Stomach (tissue), 4 donors: ENCODE measurements at regions not wholly inside any gene's neighbourhood (a gene's known extent, or its start where the extent isn't known, plus 50 kb on each side); places are given as distances from the start of the nearest gene placed in this dataset.

Source experiments
- EP300 ChIP-seq: sonication (generic); formaldehyde crosslinking; IDR thresholded peaks from one replicate; pipeline ENCODE4 v1.6.1; 2017; ENCODE audit warnings: antibody characterized with exemption
- POLR2A ChIP-seq, 4 donors: fragments of 450-650 bp; IDR thresholded peaks; one replicate each; pipeline ENCODE4 v1.6.1; 2016; ENCODE audit warnings: antibody characterized with exemption in 4 of 4, control low read depth in 2 of 4, mild to moderate bottlenecking in 1 of 4, moderate library complexity in 1 of 4
- TF ChIP-seq, protein P1 (sequence below), 7 experiments: fragments of 450-650 bp in 4 of 7; fragments of 200-600 bp in 3 of 7; sonication (generic) in 3 of 7; IDR thresholded peaks; one replicate each; pipeline ENCODE4 v1.5.1; 2016 to 2019; ENCODE audit warnings: antibody characterized with exemption in 7 of 7, control low read depth in 2 of 7, mild to moderate bottlenecking in 1 of 7

DNA sequence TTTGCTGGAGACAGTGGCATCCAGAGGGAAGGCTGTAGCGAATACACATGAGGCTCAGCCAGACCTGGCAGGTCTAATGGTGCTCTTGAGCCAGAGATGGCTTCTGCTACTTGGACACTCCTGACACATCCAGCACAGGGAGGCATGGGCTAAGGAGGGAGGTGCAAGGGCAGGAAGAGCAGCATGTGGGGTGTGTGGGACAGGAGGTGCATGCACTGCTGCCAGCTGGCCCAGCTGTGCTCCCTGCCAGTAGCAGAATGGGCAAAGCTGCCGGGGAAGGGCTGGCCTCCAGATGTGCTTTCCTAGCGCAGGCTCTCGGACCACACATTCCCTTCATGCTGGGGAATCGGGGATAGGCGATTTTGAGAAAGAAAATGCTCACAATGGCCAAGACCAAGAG, 309.2 kb downstream of the CDC5L start:
- TF ChIP-seq, protein P1, sequence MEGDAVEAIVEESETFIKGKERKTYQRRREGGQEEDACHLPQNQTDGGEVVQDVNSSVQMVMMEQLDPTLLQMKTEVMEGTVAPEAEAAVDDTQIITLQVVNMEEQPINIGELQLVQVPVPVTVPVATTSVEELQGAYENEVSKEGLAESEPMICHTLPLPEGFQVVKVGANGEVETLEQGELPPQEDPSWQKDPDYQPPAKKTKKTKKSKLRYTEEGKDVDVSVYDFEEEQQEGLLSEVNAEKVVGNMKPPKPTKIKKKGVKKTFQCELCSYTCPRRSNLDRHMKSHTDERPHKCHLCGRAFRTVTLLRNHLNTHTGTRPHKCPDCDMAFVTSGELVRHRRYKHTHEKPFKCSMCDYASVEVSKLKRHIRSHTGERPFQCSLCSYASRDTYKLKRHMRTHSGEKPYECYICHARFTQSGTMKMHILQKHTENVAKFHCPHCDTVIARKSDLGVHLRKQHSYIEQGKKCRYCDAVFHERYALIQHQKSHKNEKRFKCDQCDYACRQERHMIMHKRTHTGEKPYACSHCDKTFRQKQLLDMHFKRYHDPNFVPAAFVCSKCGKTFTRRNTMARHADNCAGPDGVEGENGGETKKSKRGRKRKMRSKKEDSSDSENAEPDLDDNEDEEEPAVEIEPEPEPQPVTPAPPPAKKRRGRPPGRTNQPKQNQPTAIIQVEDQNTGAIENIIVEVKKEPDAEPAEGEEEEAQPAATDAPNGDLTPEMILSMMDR (IDR thresholded peaks at IDR 0.05), result no peak
- TF ChIP-seq POLR2A (IDR thresholded peaks at IDR 0.05) (no peak), EP300 (no peak)
